HCT116 (cell line): ENCODE measurements at regions not wholly inside any gene's neighbourhood (a gene's known extent, or its start where the extent isn't known, plus 50 kb on each side); places are given as distances from the start of the nearest gene placed in this dataset.

ENCODE experiments used
- CTCF ChIP-seq, 3 experiments: fragments of 200-600 bp in 1 of 3; sonication (generic) in 1 of 3; IDR thresholded peaks in 2 of 3; conservative IDR thresholded peaks in 1 of 3; 2 replicates each; pipeline ENCODE4 v1.5.1; 2012 to 2017; ENCODE audit warnings: low read depth in 2 of 3, low read length in 2 of 3, antibody characterized with exemption in 1 of 3, borderline replicate concordance in 1 of 3, control low read depth in 1 of 3, mild to moderate bottlenecking in 1 of 3, mixed read lengths in 1 of 3, mixed run types in 1 of 3, moderate library complexity in 1 of 3; ENCODE audit not compliant: insufficient read depth in 1 of 3
- EZH2 ChIP-seq: fragments of 200-600 bp; sonication (generic); IDR thresholded peaks from 2 replicates; pipeline ENCODE4 v1.6.1; 2017; ENCODE audit warnings: antibody characterized with exemption, mixed run types
- EZH2phosphoT487 ChIP-seq: fragments of 200-600 bp; IDR thresholded peaks from 2 replicates; pipeline ENCODE4 v1.6.1; 2018; ENCODE audit warnings: antibody characterized with exemption, borderline replicate concordance
- JUND ChIP-seq: IDR thresholded peaks from 2 replicates; pipeline ENCODE4 v1.6.1; 2012
- POLR2AphosphoS5 ChIP-seq: IDR thresholded peaks from 2 replicates; pipeline ENCODE4 v1.6.1; 2011; ENCODE audit warnings: mild to moderate bottlenecking, low read depth, low read length, moderate library complexity
- RAD21 ChIP-seq: IDR thresholded peaks from 2 replicates; pipeline ENCODE4 v1.6.1; 2012; ENCODE audit warnings: low read depth, mild to moderate bottlenecking
- TF ChIP-seq, protein P1 (sequence below): IDR thresholded peaks from 2 replicates; pipeline ENCODE4 v1.6.1; 2011; ENCODE audit warnings: mild to moderate bottlenecking, low read length, moderate library complexity; ENCODE audit not compliant: insufficient replicate concordance; ENCODE audit errors: extremely low read depth

GRCh38 chr15:69893863-69894262, 203.9 kb downstream of the TLE3 start:
- TF ChIP-seq RAD21 (no peak), CTCF (IDR thresholded peaks at IDR 0.05 in 2 of 3, conservative IDR thresholded peaks at IDR 0.05 in 1 of 3; ENCODE audit: borderline replicate concordance in 1 of 3, insufficient read depth in 1 of 3, low read depth in 2 of 3, low read length in 2 of 3) (no peak), POLR2AphosphoS5 (no peak), JUND (no peak), EZH2phosphoT487 (no peak), EZH2 (no peak)
- TF ChIP-seq, protein P1, sequence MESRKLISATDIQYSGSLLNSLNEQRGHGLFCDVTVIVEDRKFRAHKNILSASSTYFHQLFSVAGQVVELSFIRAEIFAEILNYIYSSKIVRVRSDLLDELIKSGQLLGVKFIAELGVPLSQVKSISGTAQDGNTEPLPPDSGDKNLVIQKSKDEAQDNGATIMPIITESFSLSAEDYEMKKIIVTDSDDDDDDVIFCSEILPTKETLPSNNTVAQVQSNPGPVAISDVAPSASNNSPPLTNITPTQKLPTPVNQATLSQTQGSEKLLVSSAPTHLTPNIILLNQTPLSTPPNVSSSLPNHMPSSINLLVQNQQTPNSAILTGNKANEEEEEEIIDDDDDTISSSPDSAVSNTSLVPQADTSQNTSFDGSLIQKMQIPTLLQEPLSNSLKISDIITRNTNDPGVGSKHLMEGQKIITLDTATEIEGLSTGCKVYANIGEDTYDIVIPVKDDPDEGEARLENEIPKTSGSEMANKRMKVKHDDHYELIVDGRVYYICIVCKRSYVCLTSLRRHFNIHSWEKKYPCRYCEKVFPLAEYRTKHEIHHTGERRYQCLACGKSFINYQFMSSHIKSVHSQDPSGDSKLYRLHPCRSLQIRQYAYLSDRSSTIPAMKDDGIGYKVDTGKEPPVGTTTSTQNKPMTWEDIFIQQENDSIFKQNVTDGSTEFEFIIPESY = no peak
